ENCODE measurements at regions not wholly inside any gene's neighbourhood (a gene's known extent, or its start where the extent isn't known, plus 50 kb on each side); places are given as distances from the start of the nearest gene placed in this dataset.

GRCh38 chr1:22326372-22326915, 125.2 kb upstream of the ZBTB40 start:
- Histone ChIP-seq H3K4me3 (no peak overlapping the region), H3K4me1 (no peaks in the 10 kb centered on the region), H3K9me3 (no peaks in the 10 kb centered on the region), H3K36me3 (no peaks in the 10 kb centered on the region), H3K27me3 (peaks cover 9% of the 10 kb centered on the region), H3K27ac (no peak overlapping the region)
- WGBS, 2 donors (ENCODE audit: low coverage in 1 of 2) = 89 to 90% methylated on average over 6 to 8 of the region's 8 CpGs
- intact Hi-C loops (cut with DNase I; ENCODE audit: low total_unique reads) = no loop called here
- in situ Hi-C loops (cut with MboI; ENCODE audit: low pct_ligation_motif_present in 1 of 4, low pct_unique_long_range_greater_than_20kb in 1 of 4, low sequenced_read_pairs in 3 of 4) = no loop called here
- TF ChIP-seq POLR2A (IDR thresholded peaks at IDR 0.05) (no peak), EP300 (IDR thresholded peaks at IDR 0.05; ENCODE audit: low read depth) (no peak), POLR2AphosphoS5 (IDR thresholded peaks at IDR 0.05) (no peak)
- TF ChIP-seq, protein P1, sequence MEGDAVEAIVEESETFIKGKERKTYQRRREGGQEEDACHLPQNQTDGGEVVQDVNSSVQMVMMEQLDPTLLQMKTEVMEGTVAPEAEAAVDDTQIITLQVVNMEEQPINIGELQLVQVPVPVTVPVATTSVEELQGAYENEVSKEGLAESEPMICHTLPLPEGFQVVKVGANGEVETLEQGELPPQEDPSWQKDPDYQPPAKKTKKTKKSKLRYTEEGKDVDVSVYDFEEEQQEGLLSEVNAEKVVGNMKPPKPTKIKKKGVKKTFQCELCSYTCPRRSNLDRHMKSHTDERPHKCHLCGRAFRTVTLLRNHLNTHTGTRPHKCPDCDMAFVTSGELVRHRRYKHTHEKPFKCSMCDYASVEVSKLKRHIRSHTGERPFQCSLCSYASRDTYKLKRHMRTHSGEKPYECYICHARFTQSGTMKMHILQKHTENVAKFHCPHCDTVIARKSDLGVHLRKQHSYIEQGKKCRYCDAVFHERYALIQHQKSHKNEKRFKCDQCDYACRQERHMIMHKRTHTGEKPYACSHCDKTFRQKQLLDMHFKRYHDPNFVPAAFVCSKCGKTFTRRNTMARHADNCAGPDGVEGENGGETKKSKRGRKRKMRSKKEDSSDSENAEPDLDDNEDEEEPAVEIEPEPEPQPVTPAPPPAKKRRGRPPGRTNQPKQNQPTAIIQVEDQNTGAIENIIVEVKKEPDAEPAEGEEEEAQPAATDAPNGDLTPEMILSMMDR (IDR thresholded peaks at IDR 0.05) = no peak
- no peak for DNase-seq

GRCh38 chr1:22326931-22327330, 124.7 kb upstream of the ZBTB40 start:
- DNase-seq = no peak
- in situ Hi-C loops (cut with MboI; ENCODE audit: low pct_ligation_motif_present in 1 of 4, low pct_unique_long_range_greater_than_20kb in 1 of 4, low sequenced_read_pairs in 3 of 4) = no loop called here
- no peak overlapping the region for H3K4me3 ChIP-seq
- WGBS, 2 donors (ENCODE audit: low coverage in 1 of 2) = 87% methylated on average over 4 of the region's 6 CpGs; no CpG with 5 or more reads in 1 of the 2 donors
- intact Hi-C loops (cut with DNase I; ENCODE audit: low total_unique reads) = no loop called here
- no peaks in the 10 kb centered on the region for H3K36me3 ChIP-seq
- H3K4me1 ChIP-seq = no peaks in the 10 kb centered on the region
- peaks cover 5% of the 10 kb centered on the region for H3K27me3 ChIP-seq
- TF ChIP-seq EP300 (IDR thresholded peaks at IDR 0.05; ENCODE audit: low read depth) (no peak), POLR2A (IDR thresholded peaks at IDR 0.05) (no peak)
- TF ChIP-seq, protein P1 (IDR thresholded peaks at IDR 0.05) = no peak
- H3K9me3 ChIP-seq = no peaks in the 10 kb centered on the region
- H3K27ac ChIP-seq = no peak overlapping the region

- in situ Hi-C loops (cut with MboI; ENCODE audit: low pct_ligation_motif_present in 1 of 4, low pct_unique_long_range_greater_than_20kb in 1 of 4, low sequenced_read_pairs in 3 of 4) (no loop called here), intact Hi-C loops (cut with DNase I; ENCODE audit: low total_unique reads) (no loop called here)
- TF ChIP-seq POLR2AphosphoS5 (IDR thresholded peaks at IDR 0.05) (no peak), POLR2A (IDR thresholded peaks at IDR 0.05) (no peak), EP300 (IDR thresholded peaks at IDR 0.05; ENCODE audit: low read depth) (no peak)
- TF ChIP-seq, protein P1 (IDR thresholded peaks at IDR 0.05) = no peak
- Histone ChIP-seq H3K4me3 (no peak overlapping the region), H3K36me3 (no peaks in the 10 kb centered on the region), H3K4me1 (no peaks in the 10 kb centered on the region), H3K27ac (no peak overlapping the region), H3K9me3 (no peaks in the 10 kb centered on the region), H3K27me3 (peaks cover 4% of the 10 kb centered on the region)
- WGBS, 2 donors (ENCODE audit: low coverage in 1 of 2) = 88 to 90% methylated on average over 2 to 8 of the region's 8 CpGs
- DNase-seq = no peak
Observed at GRCh38 chr1:22327411-22327810, 124.2 kb upstream of the ZBTB40 start.

GRCh38 chr1:22328331-22329147, 123.1 kb upstream of the ZBTB40 start:
- no peak overlapping the region for H3K27ac ChIP-seq
- H3K4me1 ChIP-seq = no peaks in the 10 kb centered on the region
- no peaks in the 10 kb centered on the region for H3K9me3 ChIP-seq
- intact Hi-C loops (cut with DNase I; ENCODE audit: low total_unique reads) (no loop called here), in situ Hi-C loops (cut with MboI; ENCODE audit: low pct_ligation_motif_present in 1 of 4, low pct_unique_long_range_greater_than_20kb in 1 of 4, low sequenced_read_pairs in 3 of 4) (no loop called here)
- H3K27me3 ChIP-seq = peaks cover 4% of the 10 kb centered on the region
- 40 to 66% methylated on average over 1 to 17 of the region's 17 CpGs for WGBS, 2 donors (ENCODE audit: low coverage in 1 of 2)
- H3K4me3 ChIP-seq = no peak overlapping the region
- TF ChIP-seq, protein P1 (IDR thresholded peaks at IDR 0.05) = no peak
- TF ChIP-seq POLR2AphosphoS5 (IDR thresholded peaks at IDR 0.05) = no peak
- TF ChIP-seq POLR2A (IDR thresholded peaks at IDR 0.05) = no peak
- no peak for TF ChIP-seq EP300 (IDR thresholded peaks at IDR 0.05; ENCODE audit: low read depth)
- no peak for DNase-seq
- H3K36me3 ChIP-seq = no peaks in the 10 kb centered on the region
